Right lobe of liver (tissue), 6 donors: ENCODE measurements at regions not wholly inside any gene's neighbourhood (a gene's known extent, or its start where the extent isn't known, plus 50 kb on each side); places are given as distances from the start of the nearest gene placed in this dataset.

Experiments used
- ATAC-seq, 4 donors: fragments of 200-7000 bp; cut with Tn5 transposase; one replicate each; pipeline ENCODE4 v1.9.1; 2020; ENCODE audit warnings: mild to moderate bottlenecking in 4 of 4, moderate library complexity in 4 of 4
- DNase-seq, 3 donors: peaks; one replicate each; pipeline ENCODE4 v3.0.0-alpha.2; 2020
- H3K27ac ChIP-seq, 3 donors: fragments of 200-600 bp; one replicate each; pipeline ENCODE4 v1.8.0; 2022
- H3K27me3 ChIP-seq, 2 donors: fragments of 200-600 bp; one replicate each; pipeline ENCODE4 v1.8.0; 2022
- H3K36me3 ChIP-seq, 4 donors: fragments of 200-600 bp; sonication (generic) in 1 of 4; one replicate each; pipeline versions ENCODE4 v1.5.1 to v1.8.0; 2017 to 2022; ENCODE audit warnings: control low read depth in 1 of 4
- H3K4me1 ChIP-seq, 4 donors: fragments of 200-600 bp; sonication (generic) in 1 of 4; one replicate each; pipeline versions ENCODE4 v1.5.1 to v1.8.0; 2017 to 2022; ENCODE audit warnings: control low read depth in 1 of 4
- H3K4me3 ChIP-seq, 3 donors: fragments of 200-600 bp; one replicate each; pipeline ENCODE4 v1.8.0; 2022
- H3K9me3 ChIP-seq, 4 donors: fragments of 200-600 bp; sonication (generic) in 1 of 4; one replicate each; pipeline versions ENCODE4 v1.5.1 to v1.8.0; 2017 to 2022; ENCODE audit warnings: control low read depth in 1 of 4
- POLR2A ChIP-seq: fragments of 450-650 bp; IDR thresholded peaks from one replicate; pipeline ENCODE4 v1.6.1; 2017; ENCODE audit warnings: antibody characterized with exemption, mild to moderate bottlenecking
- WGBS: methylation state at CpG from one replicate; pipeline ENCODE4 v1.1.6; 2018; ENCODE audit warnings: low coverage, low lambda C conversion rate; ENCODE audit not compliant: insufficient coverage; ENCODE audit errors: missing lambda C conversion rate; 5-methylcytosine and 5-hydroxymethylcytosine counted together
- intact Hi-C, 2 donors: fragments of 100-400 bp; cut with DNase I; formaldehyde crosslinking; loops; one replicate each; pipeline versions ENCODE4 v1.11.2 to v1.14.1; 2022
- TF ChIP-seq, protein P1 (sequence below), 4 donors: fragments of 200-600 bp in 3 of 4; fragments of 450-650 bp in 1 of 4; IDR thresholded peaks; one replicate each; pipeline versions ENCODE4 v1.5.1 to v1.8.0; 2016 to 2022; ENCODE audit warnings: antibody characterized with exemption in 4 of 4, mild to moderate bottlenecking in 2 of 4
- donor health status: DM: no; HTN: yes; CAD: no.
- donor health status: DM: no; HTN: no; CAD: no.
- donor health status: DM: no; HTN: no; CAD: no.
- donor health status: DM: no; HTN: yes; CAD: no.
- donor health status: DM: no; HTN: yes; CAD: no.

DNA sequence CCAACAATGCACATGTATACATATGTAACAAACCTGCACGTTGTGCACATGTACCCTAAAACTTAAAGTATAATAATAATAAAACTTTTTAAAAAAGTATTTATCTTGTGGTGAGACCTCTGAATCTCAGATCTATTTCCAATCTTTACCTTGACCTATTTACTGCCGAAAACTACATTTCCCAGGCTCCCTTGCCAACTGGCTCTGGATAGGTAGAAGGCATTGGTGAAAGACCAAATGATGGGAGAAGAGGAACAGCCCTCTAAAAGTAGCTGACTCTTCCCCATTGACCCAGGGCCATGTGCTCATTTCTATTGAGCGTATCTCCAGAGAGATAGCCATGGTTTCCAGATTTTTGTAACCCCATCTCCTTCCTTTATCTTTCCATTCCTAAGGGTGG, 247.4 kb downstream of the GPAM start:
- Histone ChIP-seq H3K4me3 (no peak overlapping the region), H3K9me3 (no peaks in the 10 kb centered on the region), H3K27ac (no peak overlapping the region), H3K4me1 (no peaks in the 10 kb centered on the region), H3K36me3 (no peaks in the 10 kb centered on the region), H3K27me3 (no peaks in the 10 kb centered on the region)
- TF ChIP-seq POLR2A: no peak
- TF ChIP-seq, protein P1, sequence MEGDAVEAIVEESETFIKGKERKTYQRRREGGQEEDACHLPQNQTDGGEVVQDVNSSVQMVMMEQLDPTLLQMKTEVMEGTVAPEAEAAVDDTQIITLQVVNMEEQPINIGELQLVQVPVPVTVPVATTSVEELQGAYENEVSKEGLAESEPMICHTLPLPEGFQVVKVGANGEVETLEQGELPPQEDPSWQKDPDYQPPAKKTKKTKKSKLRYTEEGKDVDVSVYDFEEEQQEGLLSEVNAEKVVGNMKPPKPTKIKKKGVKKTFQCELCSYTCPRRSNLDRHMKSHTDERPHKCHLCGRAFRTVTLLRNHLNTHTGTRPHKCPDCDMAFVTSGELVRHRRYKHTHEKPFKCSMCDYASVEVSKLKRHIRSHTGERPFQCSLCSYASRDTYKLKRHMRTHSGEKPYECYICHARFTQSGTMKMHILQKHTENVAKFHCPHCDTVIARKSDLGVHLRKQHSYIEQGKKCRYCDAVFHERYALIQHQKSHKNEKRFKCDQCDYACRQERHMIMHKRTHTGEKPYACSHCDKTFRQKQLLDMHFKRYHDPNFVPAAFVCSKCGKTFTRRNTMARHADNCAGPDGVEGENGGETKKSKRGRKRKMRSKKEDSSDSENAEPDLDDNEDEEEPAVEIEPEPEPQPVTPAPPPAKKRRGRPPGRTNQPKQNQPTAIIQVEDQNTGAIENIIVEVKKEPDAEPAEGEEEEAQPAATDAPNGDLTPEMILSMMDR (IDR thresholded peaks at IDR 0.05): no peak
- ATAC-seq (no peak), DNase-seq (no peak)
- 80% methylated on average over 3 of the region's 3 CpGs for WGBS
- intact Hi-C loops: no loop called here

DNA sequence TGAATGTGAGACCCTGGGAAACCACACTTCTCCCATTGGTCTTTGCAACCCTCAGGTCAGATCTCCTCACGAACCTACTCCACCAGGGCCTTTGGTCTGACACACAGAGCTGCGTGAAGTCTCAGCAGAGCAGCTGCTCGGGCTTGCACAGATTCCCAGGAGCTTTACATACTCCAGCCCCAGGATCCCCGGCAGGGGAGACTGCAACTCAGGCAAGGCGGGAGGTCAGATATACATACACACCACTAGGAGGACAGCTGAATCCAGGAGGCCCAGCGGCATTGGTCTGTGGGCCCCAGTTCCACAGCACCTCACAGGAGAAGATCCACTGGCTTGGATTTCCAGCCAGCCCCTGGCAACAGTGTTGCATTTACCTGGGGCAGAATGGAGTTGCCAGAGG, 239.2 kb downstream of the GPAM start:
- no peaks in the 10 kb centered on the region for H3K4me1 ChIP-seq
- TF ChIP-seq, protein P1 (IDR thresholded peaks at IDR 0.05): no peak
- no peak for TF ChIP-seq POLR2A
- WGBS: 80% methylated on average over 2 of the region's 6 CpGs
- H3K9me3 ChIP-seq: no peaks in the 10 kb centered on the region
- H3K27me3 ChIP-seq: no peaks in the 10 kb centered on the region
- DNase-seq: no peak
- no peaks in the 10 kb centered on the region for H3K36me3 ChIP-seq
- ATAC-seq: no peak
- no peak overlapping the region for H3K27ac ChIP-seq
- no peak overlapping the region for H3K4me3 ChIP-seq
- intact Hi-C loops: no loop called here

DNA sequence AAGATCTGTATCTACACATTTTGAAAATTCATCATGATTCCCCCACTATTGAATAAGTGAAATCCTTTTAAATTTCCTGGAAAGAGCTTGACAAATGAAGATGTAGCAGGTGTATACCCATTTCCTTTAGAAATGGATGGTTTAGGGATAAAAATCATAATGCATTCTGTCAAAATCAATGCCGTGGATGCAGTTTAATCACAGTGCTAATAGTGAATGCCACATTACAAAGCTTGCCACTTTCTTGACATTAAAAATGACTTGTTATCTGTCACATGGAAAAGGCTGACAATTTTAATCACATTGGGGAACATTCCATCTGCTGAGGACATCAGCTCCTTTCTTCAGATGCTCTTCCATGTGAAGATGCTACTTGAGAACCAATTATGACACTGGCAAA, 229.6 kb downstream of the GPAM start:
- intact Hi-C loops: no loop called here
- 50% methylated on average over 1 of the region's 1 CpG for WGBS
- ATAC-seq: no peak

DNA sequence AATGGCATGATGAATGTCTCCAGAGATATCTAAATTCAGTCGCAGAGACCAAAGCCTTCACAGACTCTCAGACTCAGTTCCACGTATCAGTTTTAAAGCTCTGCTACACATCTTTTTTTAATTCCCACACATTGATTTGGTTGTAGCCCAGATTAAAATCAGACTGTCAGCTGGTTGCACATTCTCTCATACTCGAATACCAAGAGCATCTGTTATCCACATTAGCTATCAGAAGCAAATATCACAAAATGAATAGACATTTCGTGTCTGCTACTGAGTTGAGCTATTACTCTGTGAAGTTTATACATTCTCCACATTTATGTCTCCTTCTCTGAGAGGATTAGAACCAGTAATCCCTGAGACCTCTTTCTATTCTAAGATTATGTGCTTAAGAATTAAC, 229.2 kb downstream of the GPAM start:
- TF ChIP-seq POLR2A: no peak
- TF ChIP-seq, protein P1 (IDR thresholded peaks at IDR 0.05): no peak

More for the DNA sequence above, 229.6 kb downstream of the GPAM start:
- no peak overlapping the region for H3K4me3 ChIP-seq
- H3K27ac ChIP-seq: no peak overlapping the region
- H3K27me3 ChIP-seq: no peaks in the 10 kb centered on the region
- H3K4me1 ChIP-seq: no peaks in the 10 kb centered on the region
- H3K36me3 ChIP-seq: no peaks in the 10 kb centered on the region
- H3K9me3 ChIP-seq: no peaks in the 10 kb centered on the region
- no peak for TF ChIP-seq POLR2A
- TF ChIP-seq, protein P1 (IDR thresholded peaks at IDR 0.05): no peak
- DNase-seq: no peak

DNA sequence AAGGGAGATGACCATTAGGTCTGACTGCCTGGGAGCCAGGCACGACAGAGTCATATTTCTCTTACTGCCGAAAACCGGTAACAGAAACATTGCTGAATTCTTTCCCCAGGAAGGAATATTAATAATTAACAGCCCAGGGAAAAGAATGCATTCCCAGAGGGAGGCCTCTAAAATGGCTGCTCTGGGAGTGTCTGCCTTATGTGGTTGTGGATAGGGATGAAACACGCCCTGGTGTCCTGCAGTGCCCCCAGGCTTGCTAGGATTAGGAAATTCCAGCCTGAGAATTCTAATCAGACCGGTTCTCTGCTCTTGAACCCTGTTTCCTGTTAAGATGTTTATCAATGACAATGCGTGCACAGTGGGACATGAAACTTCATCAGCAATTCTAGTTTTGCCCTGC, 226.7 kb downstream of the GPAM start:
- DNase-seq: no peak
- no peaks in the 10 kb centered on the region for H3K27me3 ChIP-seq
- H3K4me1 ChIP-seq: no peaks in the 10 kb centered on the region
- WGBS: 92% methylated on average over 3 of the region's 6 CpGs
- H3K9me3 ChIP-seq: no peaks in the 10 kb centered on the region
- no peaks in the 10 kb centered on the region for H3K36me3 ChIP-seq
- H3K27ac ChIP-seq: no peak overlapping the region
- ATAC-seq: no peak
- no peak for TF ChIP-seq POLR2A
- TF ChIP-seq, protein P1 (IDR thresholded peaks at IDR 0.05): no peak
- H3K4me3 ChIP-seq: no peak overlapping the region
- intact Hi-C loops: no loop called here

More for the DNA sequence above, 229.2 kb downstream of the GPAM start:
- Histone ChIP-seq H3K4me3 (no peak overlapping the region), H3K36me3 (no peaks in the 10 kb centered on the region), H3K27ac (no peak overlapping the region), H3K9me3 (no peaks in the 10 kb centered on the region), H3K4me1 (no peaks in the 10 kb centered on the region), H3K27me3 (no peaks in the 10 kb centered on the region)
- 65% methylated on average over 4 of the region's 4 CpGs for WGBS
- no peak for DNase-seq
- intact Hi-C loops: no loop called here
- no peak for ATAC-seq
